ENCODE measurements at regions not wholly inside any gene's neighbourhood (a gene's known extent, or its start where the extent isn't known, plus 50 kb on each side); places are given as distances from the start of the nearest gene placed in this dataset.
"Not testable (repeated sequence)": the region's sequence is repeated elsewhere in the genome, so short reads cannot be mapped to it uniquely, and the experiment has no call there.

- H3K4me1 ChIP-seq (ENCODE audit: control insufficient read depth, insufficient read depth, low read length): no peaks in the 10 kb centered on the region
- H3K9me3 ChIP-seq (ENCODE audit: control insufficient read depth, insufficient read depth, low read length): no peaks in the 10 kb centered on the region
- H3K27me3 ChIP-seq (ENCODE audit: control insufficient read depth, insufficient read depth, low read length): no peaks in the 10 kb centered on the region
- WGBS (ENCODE audit: insufficient coverage): 97% methylated on average over 4 of the region's 7 CpGs
- H3K4me3 ChIP-seq (ENCODE audit: low read depth, low read length): no peak overlapping the region
- no peak overlapping the region for H3K27ac ChIP-seq (ENCODE audit: low read depth, low read length)
- DNase-seq (ENCODE audit: low read depth in 4 of 6, low spot score in 6 of 6): no peak
- no peaks in the 10 kb centered on the region for H3K36me3 ChIP-seq (ENCODE audit: control insufficient read depth, insufficient read depth, low read length)
Observed at GRCh38 chr6:74459260-74459659, 746.6 kb downstream of the COL12A1 start.

DNA sequence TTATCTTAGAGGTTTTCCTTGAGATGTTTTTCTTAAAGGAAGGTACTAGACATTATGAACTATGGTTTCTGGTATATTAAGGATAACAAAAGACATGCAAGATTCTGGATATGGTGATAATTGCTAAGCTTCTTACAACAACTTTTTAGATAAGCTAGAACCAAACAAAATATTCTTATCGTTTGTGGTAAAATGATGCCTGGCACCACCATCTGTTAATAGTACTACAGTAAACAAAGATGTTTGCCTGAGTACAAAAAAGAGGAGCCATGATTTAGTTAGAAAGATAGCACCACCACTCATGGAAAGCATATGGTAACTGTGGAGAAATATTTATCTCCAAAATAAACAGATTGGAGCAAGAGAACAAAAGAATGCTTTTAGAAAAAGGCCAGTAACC is 747.3 kb downstream of the COL12A1 start:
- no peaks in the 10 kb centered on the region for H3K27me3 ChIP-seq (ENCODE audit: control insufficient read depth, insufficient read depth, low read length)
- no peaks in the 10 kb centered on the region for H3K4me1 ChIP-seq (ENCODE audit: control insufficient read depth, insufficient read depth, low read length)
- no peak for DNase-seq (ENCODE audit: low read depth in 4 of 6, low spot score in 6 of 6)
- no peak overlapping the region for H3K4me3 ChIP-seq (ENCODE audit: low read depth, low read length)
- H3K27ac ChIP-seq (ENCODE audit: low read depth, low read length): no peak overlapping the region
- no peaks in the 10 kb centered on the region for H3K9me3 ChIP-seq (ENCODE audit: control insufficient read depth, insufficient read depth, low read length)
- H3K36me3 ChIP-seq (ENCODE audit: control insufficient read depth, insufficient read depth, low read length): no peaks in the 10 kb centered on the region
- no CpG with 5 or more reads among the region's 1 CpG for WGBS (ENCODE audit: insufficient coverage)

GRCh38 chr6:74455786-74456185 is 750.1 kb downstream of the COL12A1 start:
- Histone ChIP-seq H3K27me3 (ENCODE audit: control insufficient read depth, insufficient read depth, low read length) (no peaks in the 10 kb centered on the region), H3K27ac (ENCODE audit: low read depth, low read length) (no peak overlapping the region), H3K4me3 (ENCODE audit: low read depth, low read length) (no peak overlapping the region), H3K9me3 (ENCODE audit: control insufficient read depth, insufficient read depth, low read length) (no peaks in the 10 kb centered on the region), H3K4me1 (ENCODE audit: control insufficient read depth, insufficient read depth, low read length) (no peaks in the 10 kb centered on the region), H3K36me3 (ENCODE audit: control insufficient read depth, insufficient read depth, low read length) (no peaks in the 10 kb centered on the region)
- 100% methylated on average over 1 of the region's 1 CpG for WGBS (ENCODE audit: insufficient coverage)
- no peak for DNase-seq (ENCODE audit: low read depth in 4 of 6, low spot score in 6 of 6)

GRCh38 chr6:74451953-74452352 is 753.9 kb downstream of the COL12A1 start:
- Histone ChIP-seq H3K9me3 (ENCODE audit: control insufficient read depth, insufficient read depth, low read length) (no peaks in the 10 kb centered on the region), H3K36me3 (ENCODE audit: control insufficient read depth, insufficient read depth, low read length) (no peaks in the 10 kb centered on the region), H3K4me1 (ENCODE audit: control insufficient read depth, insufficient read depth, low read length) (no peaks in the 10 kb centered on the region), H3K27ac (ENCODE audit: low read depth, low read length) (no peak overlapping the region), H3K27me3 (ENCODE audit: control insufficient read depth, insufficient read depth, low read length) (no peaks in the 10 kb centered on the region), H3K4me3 (ENCODE audit: low read depth, low read length) (no peak overlapping the region)
- WGBS (ENCODE audit: insufficient coverage): 57% methylated on average over 5 of the region's 5 CpGs
- no peak for DNase-seq (ENCODE audit: low read depth in 4 of 6, low spot score in 6 of 6)

DNA sequence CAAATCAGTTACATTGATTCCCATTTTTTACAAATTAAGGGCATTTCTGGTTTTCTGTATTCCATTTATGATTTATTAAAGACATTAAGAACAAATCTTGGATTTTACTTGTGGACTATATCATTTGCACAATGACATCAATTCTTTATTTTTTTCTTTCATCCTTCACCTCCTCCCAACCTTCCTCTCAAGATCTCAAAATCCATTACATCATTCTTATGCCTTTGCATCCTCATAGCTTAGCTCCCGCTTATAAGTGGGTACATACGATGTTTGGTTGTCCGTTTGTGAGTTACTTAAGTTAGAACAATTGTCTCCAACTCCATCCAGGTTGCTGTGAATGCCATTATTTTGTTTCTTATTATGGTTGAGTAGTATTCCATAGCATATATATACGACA is 752.8 kb downstream of the CD109 start:
- no peaks in the 10 kb centered on the region for H3K27me3 ChIP-seq (ENCODE audit: control insufficient read depth, insufficient read depth, low read length)
- no peak for DNase-seq (ENCODE audit: low read depth in 4 of 6, low spot score in 6 of 6)

DNA sequence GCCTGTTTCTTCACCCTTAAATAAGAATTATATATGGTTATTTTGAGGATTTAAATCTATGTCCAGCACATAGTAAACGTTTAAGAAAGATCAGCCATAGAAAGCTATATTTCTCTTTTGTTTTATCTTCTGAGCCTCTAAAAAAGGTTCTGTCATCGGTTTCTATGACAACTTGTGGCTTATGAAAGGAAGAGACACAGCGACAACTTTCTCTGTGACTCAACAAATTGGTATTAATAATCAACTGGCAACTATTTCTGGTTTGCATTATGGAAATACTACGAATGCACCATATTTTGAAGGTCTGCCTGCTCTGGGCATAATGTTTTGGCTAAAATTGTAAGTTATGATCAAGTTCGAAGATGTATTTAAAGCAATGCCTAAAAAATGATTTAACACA is 751.0 kb downstream of the CD109 start:
- Histone ChIP-seq H3K4me3 (ENCODE audit: low read depth, low read length) (no peak overlapping the region), H3K27ac (ENCODE audit: low read depth, low read length) (no peak overlapping the region), H3K36me3 (ENCODE audit: control insufficient read depth, insufficient read depth, low read length) (no peaks in the 10 kb centered on the region), H3K9me3 (ENCODE audit: control insufficient read depth, insufficient read depth, low read length) (no peaks in the 10 kb centered on the region), H3K4me1 (ENCODE audit: control insufficient read depth, insufficient read depth, low read length) (no peaks in the 10 kb centered on the region), H3K27me3 (ENCODE audit: control insufficient read depth, insufficient read depth, low read length) (no peaks in the 10 kb centered on the region)
- DNase-seq (ENCODE audit: low read depth in 4 of 6, low spot score in 6 of 6): no peak
- no CpG with 5 or more reads among the region's 5 CpGs for WGBS (ENCODE audit: insufficient coverage)

More for the DNA sequence above, 752.8 kb downstream of the CD109 start:
- H3K27ac ChIP-seq (ENCODE audit: low read depth, low read length): no peak overlapping the region
- H3K9me3 ChIP-seq (ENCODE audit: control insufficient read depth, insufficient read depth, low read length): no peaks in the 10 kb centered on the region
- H3K36me3 ChIP-seq (ENCODE audit: control insufficient read depth, insufficient read depth, low read length): no peaks in the 10 kb centered on the region
- H3K4me3 ChIP-seq (ENCODE audit: low read depth, low read length): no peak overlapping the region
- WGBS (ENCODE audit: insufficient coverage): no CpG with 5 or more reads among the region's 4 CpGs
- no peaks in the 10 kb centered on the region for H3K4me1 ChIP-seq (ENCODE audit: control insufficient read depth, insufficient read depth, low read length)

DNA sequence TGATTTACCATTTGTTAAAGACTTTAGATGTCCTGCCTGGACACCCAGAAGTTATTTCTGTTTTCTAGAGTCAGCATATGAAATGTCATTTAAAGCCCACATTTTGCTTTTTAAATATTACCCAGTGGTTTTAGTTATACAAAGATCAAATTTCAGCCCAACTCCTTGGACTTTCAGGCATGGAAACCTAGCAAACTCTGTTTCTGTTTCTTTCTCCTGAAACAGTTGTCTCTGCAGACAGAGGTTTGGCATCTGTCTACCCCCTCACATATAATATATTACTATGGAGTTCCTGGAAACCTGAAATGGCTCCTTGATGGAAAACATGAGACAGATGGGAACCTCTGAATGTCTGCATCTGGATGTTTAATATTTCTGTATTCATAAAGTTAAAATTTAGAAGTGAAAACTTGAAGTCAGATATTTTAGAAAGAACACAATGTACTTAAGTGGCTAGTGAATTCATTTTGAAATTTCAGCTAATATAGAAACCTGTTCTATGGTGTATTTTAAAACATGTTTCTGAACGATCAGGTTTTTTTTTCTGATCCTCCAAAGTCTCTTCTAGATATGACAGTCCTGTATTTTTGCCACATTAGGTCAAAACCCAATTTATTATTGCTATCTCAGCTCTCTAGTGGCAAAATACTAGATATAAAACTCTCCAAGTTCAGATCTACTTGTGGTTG is 743.3 kb downstream of the CD109 start:
- H3K4me3 ChIP-seq (ENCODE audit: low read depth, low read length): no peak overlapping the region
- H3K4me1 ChIP-seq (ENCODE audit: control insufficient read depth, insufficient read depth, low read length): no peaks in the 10 kb centered on the region
- no peaks in the 10 kb centered on the region for H3K9me3 ChIP-seq (ENCODE audit: control insufficient read depth, insufficient read depth, low read length)
- H3K27ac ChIP-seq (ENCODE audit: low read depth, low read length): no peak overlapping the region
- H3K36me3 ChIP-seq (ENCODE audit: control insufficient read depth, insufficient read depth, low read length): no peaks in the 10 kb centered on the region
- no CpG with 5 or more reads among the region's 1 CpG for WGBS (ENCODE audit: insufficient coverage)
- no peak for DNase-seq (ENCODE audit: low read depth in 4 of 6, low spot score in 6 of 6)
- no peaks in the 10 kb centered on the region for H3K27me3 ChIP-seq (ENCODE audit: control insufficient read depth, insufficient read depth, low read length)

DNA sequence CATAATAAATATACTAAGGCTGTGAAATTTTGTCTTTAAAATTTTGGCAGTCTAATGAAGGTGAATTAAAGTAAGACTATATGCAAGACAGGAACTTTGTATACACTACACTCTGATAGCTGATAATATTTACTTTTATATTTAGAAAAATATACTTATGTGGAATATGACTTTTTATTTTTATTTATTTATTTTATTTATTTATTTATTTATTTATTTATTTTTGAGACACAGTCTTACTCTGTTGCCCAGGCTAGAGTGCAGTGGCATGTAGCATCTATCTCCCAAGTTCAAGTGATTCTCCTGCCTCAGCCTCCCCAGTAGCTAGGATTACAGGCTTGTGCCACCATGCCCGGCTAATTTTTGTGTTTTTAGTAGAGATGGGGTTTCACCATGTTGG is 742.4 kb downstream of the CD109 start:
- DNase-seq (ENCODE audit: low read depth in 4 of 6, low spot score in 6 of 6); H3K27ac ChIP-seq (ENCODE audit: low read depth, low read length); H3K27me3 ChIP-seq (ENCODE audit: control insufficient read depth, insufficient read depth, low read length); H3K4me3 ChIP-seq (ENCODE audit: low read depth, low read length); H3K36me3 ChIP-seq (ENCODE audit: control insufficient read depth, insufficient read depth, low read length); H3K9me3 ChIP-seq (ENCODE audit: control insufficient read depth, insufficient read depth, low read length); H3K4me1 ChIP-seq (ENCODE audit: control insufficient read depth, insufficient read depth, low read length): not testable (repeated sequence)
- no CpG with 5 or more reads among the region's 1 CpG for WGBS (ENCODE audit: insufficient coverage)

DNA sequence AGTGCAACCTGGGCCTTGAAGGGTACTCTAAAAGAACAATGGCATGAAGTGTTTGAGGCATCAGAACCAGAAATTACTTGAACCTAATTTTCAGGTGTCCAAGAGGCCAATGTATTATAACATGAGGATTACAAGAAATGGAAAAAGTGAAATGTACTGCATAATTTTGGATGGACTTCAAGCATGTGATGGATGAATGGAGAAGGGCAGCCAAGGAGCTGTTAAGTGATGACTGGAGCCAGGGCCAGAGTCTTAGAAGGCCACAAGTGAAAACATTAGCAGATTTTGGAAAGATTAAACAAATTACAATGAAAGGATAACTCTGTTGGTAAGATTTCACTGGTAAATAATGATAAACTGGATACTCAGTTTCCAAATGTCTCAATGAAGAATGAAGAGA is 738.2 kb downstream of the CD109 start:
- no peaks in the 10 kb centered on the region for H3K9me3 ChIP-seq (ENCODE audit: control insufficient read depth, insufficient read depth, low read length)
- H3K27me3 ChIP-seq (ENCODE audit: control insufficient read depth, insufficient read depth, low read length): no peaks in the 10 kb centered on the region
- H3K27ac ChIP-seq (ENCODE audit: low read depth, low read length): no peak overlapping the region
- no peaks in the 10 kb centered on the region for H3K36me3 ChIP-seq (ENCODE audit: control insufficient read depth, insufficient read depth, low read length)
- no peaks in the 10 kb centered on the region for H3K4me1 ChIP-seq (ENCODE audit: control insufficient read depth, insufficient read depth, low read length)
- DNase-seq (ENCODE audit: low read depth in 4 of 6, low spot score in 6 of 6): peak in 1 of 6 donors; percentile 3
- H3K4me3 ChIP-seq (ENCODE audit: low read depth, low read length): no peak overlapping the region

DNA sequence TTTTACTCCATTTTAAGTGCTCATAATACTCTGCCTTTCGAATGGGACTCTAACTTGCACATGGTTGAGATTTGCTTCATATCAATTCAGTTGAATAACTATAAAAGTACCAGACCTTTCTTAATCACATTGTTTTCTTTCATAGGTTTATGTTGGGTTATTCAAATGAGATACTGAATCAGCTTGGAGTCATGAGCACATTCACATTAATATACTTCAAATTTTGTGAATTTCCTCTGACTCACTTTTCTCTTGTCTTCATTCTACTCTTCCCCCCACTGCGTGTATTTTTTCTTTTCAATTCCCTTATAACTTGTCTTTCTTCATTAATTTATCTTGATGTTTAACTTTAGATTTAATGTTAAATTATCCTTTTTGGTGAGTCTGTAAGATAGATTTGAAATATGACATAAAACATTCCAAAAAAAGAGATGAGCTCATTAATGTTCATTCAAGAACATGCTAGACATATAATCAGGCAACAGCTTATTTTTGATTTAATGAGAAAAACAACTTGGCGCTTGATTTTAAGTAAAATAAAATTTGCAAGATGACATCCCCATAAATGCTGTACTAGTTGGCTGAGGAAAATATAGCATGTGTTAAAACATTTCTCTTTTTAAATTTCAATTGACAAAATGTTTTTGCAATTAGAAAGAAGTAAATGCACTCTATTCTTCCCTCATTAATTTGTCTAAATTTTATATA is 736.0 kb downstream of the CD109 start:
- DNase-seq (ENCODE audit: low read depth in 4 of 6, low spot score in 6 of 6): no peak

More for the DNA sequence above, 736.0 kb downstream of the CD109 start:
- H3K36me3 ChIP-seq (ENCODE audit: control insufficient read depth, insufficient read depth, low read length): no peaks in the 10 kb centered on the region
- H3K27ac ChIP-seq (ENCODE audit: low read depth, low read length): no peak overlapping the region
- H3K4me1 ChIP-seq (ENCODE audit: control insufficient read depth, insufficient read depth, low read length): no peaks in the 10 kb centered on the region
- no peaks in the 10 kb centered on the region for H3K27me3 ChIP-seq (ENCODE audit: control insufficient read depth, insufficient read depth, low read length)
- WGBS (ENCODE audit: insufficient coverage): no CpG with 5 or more reads among the region's 3 CpGs
- H3K4me3 ChIP-seq (ENCODE audit: low read depth, low read length): no peak overlapping the region
- no peaks in the 10 kb centered on the region for H3K9me3 ChIP-seq (ENCODE audit: control insufficient read depth, insufficient read depth, low read length)
